PFSK-1 (cell line): ENCODE measurements at regions not wholly inside any gene's neighbourhood (a gene's known extent, or its start where the extent isn't known, plus 50 kb on each side); places are given as distances from the start of the nearest gene placed in this dataset.

Experiments
- POLR2AphosphoS5 ChIP-seq: IDR thresholded peaks from 2 replicates; pipeline ENCODE4 v1.6.1; 2012; ENCODE audit warnings: low read depth, mild to moderate bottlenecking, control low read depth, low read length, moderate library complexity
- REST ChIP-seq, 2 experiments: IDR thresholded peaks; 2 replicates each; pipeline versions ENCODE4 v1.6.1 to v1.8.0; 2011 to 2012; ENCODE audit warnings: low read depth in 2 of 2, low read length in 2 of 2, control low read depth in 1 of 2, inconsistent platforms in 1 of 2, mild to moderate bottlenecking in 1 of 2, moderate library complexity in 1 of 2; ENCODE audit not compliant: insufficient read depth in 1 of 2
- SIN3A ChIP-seq: IDR thresholded peaks from 2 replicates; pipeline ENCODE4 v1.6.1; 2012; ENCODE audit warnings: mild to moderate bottlenecking, low read length, moderate library complexity, borderline replicate concordance; ENCODE audit not compliant: insufficient read depth
- TAF1 ChIP-seq: IDR thresholded peaks from 2 replicates; pipeline ENCODE4 v1.6.1; 2012; ENCODE audit warnings: low read length, control low read depth, borderline replicate concordance; ENCODE audit not compliant: insufficient read depth

- TF ChIP-seq POLR2AphosphoS5 = no peak
- no peak for TF ChIP-seq TAF1
- no peak for TF ChIP-seq REST (IDR thresholded peaks at IDR 0.05; ENCODE audit: insufficient read depth in 1 of 2, low read depth in 2 of 2, low read length in 2 of 2)
- TF ChIP-seq SIN3A = no peak
Observed at GRCh38 chr1:221988829-221989228, 246.9 kb upstream of the DUSP10 start.
